Endodermal cell (in vitro differentiated cells): ENCODE measurements at regions not wholly inside any gene's neighbourhood (a gene's known extent, or its start where the extent isn't known, plus 50 kb on each side); places are given as distances from the start of the nearest gene placed in this dataset.

Experiments used
- DNase-seq: peaks from one replicate; pipeline ENCODE4 v3.0.0-alpha.2; 2017
- H3K27ac ChIP-seq: 2 replicates; pipeline ENCODE4 v1.5.1; 2013; ENCODE audit warnings: mild to moderate bottlenecking, low read depth, low read length, moderate library complexity
- H3K27me3 ChIP-seq: 2 replicates; pipeline ENCODE4 v1.6.1; 2013; ENCODE audit warnings: mild to moderate bottlenecking, low read length, moderate library complexity; ENCODE audit not compliant: insufficient read depth, control insufficient read depth, poor library complexity, severe bottlenecking
- H3K36me3 ChIP-seq: 2 replicates; pipeline ENCODE4 v1.7.0; 2013; ENCODE audit warnings: mild to moderate bottlenecking, low read length, moderate library complexity; ENCODE audit not compliant: control insufficient read depth, insufficient read depth
- H3K4me1 ChIP-seq: one replicate; pipeline ENCODE4 v1.7.0; 2013; ENCODE audit warnings: low read length; ENCODE audit not compliant: control insufficient read depth, insufficient read depth
- H3K4me3 ChIP-seq: 2 replicates; pipeline ENCODE4 v1.5.1; 2013; ENCODE audit warnings: mild to moderate bottlenecking, low read length, moderate library complexity
- H3K9ac ChIP-seq: 2 replicates; pipeline ENCODE4 v1.6.1; 2013; ENCODE audit warnings: mild to moderate bottlenecking, low read length, moderate library complexity; ENCODE audit not compliant: poor library complexity, severe bottlenecking; ENCODE audit errors: extremely low read depth
- H3K9me3 ChIP-seq: 2 replicates; pipeline ENCODE4 v1.6.1; 2013; ENCODE audit warnings: mild to moderate bottlenecking, low read length, moderate library complexity; ENCODE audit not compliant: control insufficient read depth
- H3K27ac Mint-ChIP-seq: 2 replicates; pipeline ENCODE4 v1.8.0; 2020; ENCODE audit warnings: mixed read lengths
- H3K27me3 Mint-ChIP-seq: 2 replicates; pipeline ENCODE4 v1.8.0; 2021; ENCODE audit warnings: mild to moderate bottlenecking, mixed read lengths; ENCODE audit not compliant: insufficient read depth
- H3K36me3 Mint-ChIP-seq: 2 replicates; pipeline ENCODE4 v1.8.0; 2020; ENCODE audit warnings: low read depth, mixed read lengths
- H3K4me1 Mint-ChIP-seq: 2 replicates; pipeline ENCODE4 v1.8.0; 2020; ENCODE audit warnings: mixed read lengths
- H3K4me3 Mint-ChIP-seq: 2 replicates; pipeline ENCODE4 v1.8.0; 2020; ENCODE audit warnings: mild to moderate bottlenecking, moderate library complexity, mixed read lengths
- H3K9me3 Mint-ChIP-seq: 2 replicates; pipeline ENCODE4 v1.8.0; 2020; ENCODE audit warnings: mild to moderate bottlenecking, mixed read lengths
- CTCF ChIP-seq: fragments of 200-600 bp; sonication (generic); conservative IDR thresholded peaks from 2 replicates; pipeline ENCODE4 v1.5.0; 2021; ENCODE audit warnings: antibody characterized with exemption, mild to moderate bottlenecking
- WGBS, 2 experiments: methylation state at CpG; one replicate each; pipeline versions ENCODE4 v1.1.5 to v1.1.7; 2013; ENCODE audit warnings: missing lambda C conversion rate in 2 of 2, mixed read lengths in 1 of 2; ENCODE audit not compliant: insufficient coverage in 1 of 2, insufficient read length in 1 of 2; 5-methylcytosine and 5-hydroxymethylcytosine counted together

GRCh38 chr12:107368586-107368985 is 275.2 kb upstream of the CRY1 start:
- no peak overlapping the region for H3K9ac ChIP-seq
- Mint-ChIP-seq H3K27me3 (peaks cover 27% of the 10 kb centered on the region), H3K4me3 (no peak overlapping the region), H3K36me3 (no peaks in the 10 kb centered on the region), H3K4me1 (peaks cover 17% of the 10 kb centered on the region), H3K9me3 (no peaks in the 10 kb centered on the region), H3K27ac (no peak overlapping the region)
- H3K9me3 ChIP-seq: no peaks in the 10 kb centered on the region
- no peak overlapping the region for H3K27ac ChIP-seq
- TF ChIP-seq CTCF: no peak
- no peaks in the 10 kb centered on the region for H3K36me3 ChIP-seq
- peaks cover 13% of the 10 kb centered on the region for H3K4me1 ChIP-seq
- peaks cover 21% of the 10 kb centered on the region for H3K27me3 ChIP-seq
- WGBS, 2 experiments: 90% methylated on average over 5 of the region's 5 CpGs; no CpG with 5 or more reads in 1 of the 2 experiments
- DNase-seq: no peak
- no peak overlapping the region for H3K4me3 ChIP-seq

- Mint-ChIP-seq H3K9me3 (no peaks in the 10 kb centered on the region), H3K27ac (no peak overlapping the region)
- TF ChIP-seq CTCF: no peak
Measured at GRCh38 chr12:107369006-107369405, 275.7 kb upstream of the CRY1 start.

GRCh38 chr12:107369679-107370078 is 276.3 kb upstream of the CRY1 start:
- no peaks in the 10 kb centered on the region for H3K36me3 ChIP-seq
- WGBS, 2 experiments: 98 to 100% methylated on average over 1 to 4 of the region's 4 CpGs
- Mint-ChIP-seq H3K9me3 (no peaks in the 10 kb centered on the region), H3K36me3 (no peaks in the 10 kb centered on the region), H3K27ac (no peak overlapping the region), H3K4me3 (no peak overlapping the region), H3K4me1 (peaks cover 14% of the 10 kb centered on the region), H3K27me3 (peaks cover 22% of the 10 kb centered on the region)
- no peaks in the 10 kb centered on the region for H3K9me3 ChIP-seq
- DNase-seq: no peak
- H3K4me3 ChIP-seq: no peak overlapping the region
- no peak overlapping the region for H3K9ac ChIP-seq
- H3K27me3 ChIP-seq: peaks cover 21% of the 10 kb centered on the region
- no peak for TF ChIP-seq CTCF
- no peak overlapping the region for H3K27ac ChIP-seq
- H3K4me1 ChIP-seq: peaks cover 8% of the 10 kb centered on the region

More at GRCh38 chr12:107369006-107369405, 275.7 kb upstream of the CRY1 start:
- Mint-ChIP-seq H3K36me3 (no peaks in the 10 kb centered on the region), H3K4me1 (peaks cover 13% of the 10 kb centered on the region), H3K27me3 (peaks cover 25% of the 10 kb centered on the region), H3K4me3 (no peak overlapping the region)
- Histone ChIP-seq H3K9me3 (no peaks in the 10 kb centered on the region), H3K36me3 (no peaks in the 10 kb centered on the region), H3K27me3 (peaks cover 21% of the 10 kb centered on the region), H3K27ac (no peak overlapping the region), H3K4me3 (no peak overlapping the region), H3K4me1 (peaks cover 10% of the 10 kb centered on the region), H3K9ac (no peak overlapping the region)
- no peak for DNase-seq
- 94 to 100% methylated on average over 1 to 2 of the region's 2 CpGs for WGBS, 2 experiments
